Calu3 (cell line): ENCODE measurements at regions not wholly inside any gene's neighbourhood (a gene's known extent, or its start where the extent isn't known, plus 50 kb on each side); places are given as distances from the start of the nearest gene placed in this dataset.

Source experiments
- BruUV-seq: library from RNA; stranded (reverse); fragments of 400-500 nt; replicated peaks from 2 replicates; lab custom pipeline; 2021; lab: Mats Ljungman, UMichigan
- CTCF ChIA-PET: fragments of 300-600 bp; sonication (Branson Sonifier 250); formaldehyde crosslinking; loops from one replicate; lab custom pipeline; 2022; ENCODE audit warnings: antibody characterized with exemption; lab: Charles Lee
- DNase-seq: peaks from one replicate; pipeline ENCODE4 v3.0.0; 2022
- H3K27ac Mint-ChIP-seq: one replicate; pipeline ENCODE4 v1.8.0; 2022; ENCODE audit warnings: mixed read lengths; ENCODE audit not compliant: unreplicated experiment
- H3K27me3 Mint-ChIP-seq: one replicate; pipeline ENCODE4 v1.8.0; 2022; ENCODE audit warnings: mixed read lengths; ENCODE audit not compliant: unreplicated experiment
- H3K36me3 Mint-ChIP-seq: one replicate; pipeline ENCODE4 v1.8.0; 2022; ENCODE audit warnings: mild to moderate bottlenecking, moderate library complexity, mixed read lengths; ENCODE audit not compliant: insufficient read depth, unreplicated experiment
- H3K4me1 Mint-ChIP-seq: one replicate; pipeline ENCODE4 v1.8.0; 2022; ENCODE audit warnings: mild to moderate bottlenecking, low read depth, mixed read lengths; ENCODE audit not compliant: unreplicated experiment
- H3K4me3 Mint-ChIP-seq: one replicate; pipeline ENCODE4 v1.8.0; 2022; ENCODE audit warnings: mild to moderate bottlenecking, low read depth, moderate library complexity, mixed read lengths; ENCODE audit not compliant: unreplicated experiment
- H3K9me3 Mint-ChIP-seq: one replicate; pipeline ENCODE4 v1.8.0; 2022; ENCODE audit warnings: low read depth, mixed read lengths; ENCODE audit not compliant: unreplicated experiment
- intact Hi-C: fragments of 100-400 bp; cut with micrococcal nuclease; formaldehyde crosslinking; loops from one replicate; pipeline ENCODE4 v1.10.0; 2022; ENCODE audit not compliant: unreplicated experiment
- TF ChIP-seq, protein P1 (sequence below): fragments of 200-600 bp; IDR thresholded peaks from one replicate; pipeline ENCODE4 v1.8.0; 2022; ENCODE audit warnings: antibody characterized with exemption; ENCODE audit not compliant: unreplicated experiment

DNA sequence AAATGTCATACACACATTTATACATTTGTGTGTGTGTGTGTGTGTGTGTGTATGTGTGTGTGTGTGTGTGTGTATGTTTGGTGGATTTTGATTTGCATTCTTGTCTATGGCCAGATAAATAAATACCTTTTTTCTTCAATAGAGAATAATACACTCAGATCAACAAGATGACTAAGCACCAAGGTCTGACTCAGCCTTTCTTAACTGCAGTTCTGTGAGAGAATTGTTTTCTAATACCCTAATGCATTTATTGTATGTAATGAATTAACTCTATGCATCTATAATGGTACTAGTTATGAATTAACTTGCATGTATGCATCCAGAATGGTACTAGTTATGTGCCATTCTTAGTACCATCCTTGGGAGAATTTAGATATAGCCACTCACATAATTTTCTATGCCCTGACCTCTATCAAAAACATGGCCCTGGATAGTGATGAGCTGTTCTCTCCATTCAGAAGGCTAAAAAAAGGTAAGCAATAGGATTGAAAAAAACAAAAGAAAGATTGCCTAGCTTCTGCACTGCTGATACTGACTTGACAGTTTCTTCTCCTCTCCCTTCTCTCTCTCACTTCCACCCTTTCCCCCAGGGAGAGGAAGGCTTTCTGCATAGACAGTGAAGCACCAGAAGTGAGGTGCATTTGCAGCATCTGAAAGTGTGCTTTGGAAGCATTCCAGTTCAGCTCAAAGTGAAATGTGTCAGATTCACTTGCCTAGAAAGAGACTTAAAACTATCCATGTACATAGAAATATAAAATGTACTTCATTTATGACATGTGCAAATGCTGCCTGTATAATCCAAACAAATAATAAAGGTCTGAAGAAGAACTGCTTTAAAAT is 55.1 kb upstream of the CCDC112 start:
- Mint-ChIP-seq H3K27ac (peak overlapping the region; percentile 38), H3K9me3 (no peaks in the 10 kb centered on the region), H3K4me3 (no peak overlapping the region), H3K4me1 (peaks cover 60% of the 10 kb centered on the region), H3K27me3 (no peaks in the 10 kb centered on the region), H3K36me3 (no peaks in the 10 kb centered on the region)
- TF ChIP-seq, protein P1, sequence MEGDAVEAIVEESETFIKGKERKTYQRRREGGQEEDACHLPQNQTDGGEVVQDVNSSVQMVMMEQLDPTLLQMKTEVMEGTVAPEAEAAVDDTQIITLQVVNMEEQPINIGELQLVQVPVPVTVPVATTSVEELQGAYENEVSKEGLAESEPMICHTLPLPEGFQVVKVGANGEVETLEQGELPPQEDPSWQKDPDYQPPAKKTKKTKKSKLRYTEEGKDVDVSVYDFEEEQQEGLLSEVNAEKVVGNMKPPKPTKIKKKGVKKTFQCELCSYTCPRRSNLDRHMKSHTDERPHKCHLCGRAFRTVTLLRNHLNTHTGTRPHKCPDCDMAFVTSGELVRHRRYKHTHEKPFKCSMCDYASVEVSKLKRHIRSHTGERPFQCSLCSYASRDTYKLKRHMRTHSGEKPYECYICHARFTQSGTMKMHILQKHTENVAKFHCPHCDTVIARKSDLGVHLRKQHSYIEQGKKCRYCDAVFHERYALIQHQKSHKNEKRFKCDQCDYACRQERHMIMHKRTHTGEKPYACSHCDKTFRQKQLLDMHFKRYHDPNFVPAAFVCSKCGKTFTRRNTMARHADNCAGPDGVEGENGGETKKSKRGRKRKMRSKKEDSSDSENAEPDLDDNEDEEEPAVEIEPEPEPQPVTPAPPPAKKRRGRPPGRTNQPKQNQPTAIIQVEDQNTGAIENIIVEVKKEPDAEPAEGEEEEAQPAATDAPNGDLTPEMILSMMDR = no peak
- BruUV-seq = no TSS peak
- DNase-seq = no peak
- intact Hi-C loops = no loop called here
- CTCF ChIA-PET = no interaction called here

DNA sequence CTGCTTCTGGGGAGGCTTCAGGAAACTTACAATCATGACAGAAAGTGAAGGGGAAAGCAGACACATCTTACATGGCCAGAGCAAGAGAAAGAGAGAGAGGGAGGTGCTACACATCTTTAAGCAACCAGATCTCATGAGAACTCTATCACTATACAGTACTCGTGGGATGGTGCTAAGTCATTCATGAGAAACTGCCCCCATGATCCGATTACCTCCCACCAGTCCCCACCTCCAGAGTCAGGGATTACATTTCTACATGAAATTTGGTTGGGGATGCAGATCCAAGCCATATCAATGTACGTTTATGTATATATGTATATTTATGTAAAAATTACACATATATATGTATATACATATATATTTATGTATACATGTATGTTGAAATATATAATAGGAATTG is 54.4 kb upstream of the CCDC112 start:
- no peaks in the 10 kb centered on the region for H3K36me3 Mint-ChIP-seq
- CTCF ChIA-PET = no interaction called here
- DNase-seq = no peak
- no peak overlapping the region for H3K4me3 Mint-ChIP-seq
- no peaks in the 10 kb centered on the region for H3K27me3 Mint-ChIP-seq
- H3K27ac Mint-ChIP-seq = no peak overlapping the region
- peaks cover 5% of the 10 kb centered on the region for H3K9me3 Mint-ChIP-seq
- no TSS peak for BruUV-seq
- TF ChIP-seq, protein P1 = no peak
- H3K4me1 Mint-ChIP-seq = peaks cover 56% of the 10 kb centered on the region
- intact Hi-C loops = no loop called here

DNA sequence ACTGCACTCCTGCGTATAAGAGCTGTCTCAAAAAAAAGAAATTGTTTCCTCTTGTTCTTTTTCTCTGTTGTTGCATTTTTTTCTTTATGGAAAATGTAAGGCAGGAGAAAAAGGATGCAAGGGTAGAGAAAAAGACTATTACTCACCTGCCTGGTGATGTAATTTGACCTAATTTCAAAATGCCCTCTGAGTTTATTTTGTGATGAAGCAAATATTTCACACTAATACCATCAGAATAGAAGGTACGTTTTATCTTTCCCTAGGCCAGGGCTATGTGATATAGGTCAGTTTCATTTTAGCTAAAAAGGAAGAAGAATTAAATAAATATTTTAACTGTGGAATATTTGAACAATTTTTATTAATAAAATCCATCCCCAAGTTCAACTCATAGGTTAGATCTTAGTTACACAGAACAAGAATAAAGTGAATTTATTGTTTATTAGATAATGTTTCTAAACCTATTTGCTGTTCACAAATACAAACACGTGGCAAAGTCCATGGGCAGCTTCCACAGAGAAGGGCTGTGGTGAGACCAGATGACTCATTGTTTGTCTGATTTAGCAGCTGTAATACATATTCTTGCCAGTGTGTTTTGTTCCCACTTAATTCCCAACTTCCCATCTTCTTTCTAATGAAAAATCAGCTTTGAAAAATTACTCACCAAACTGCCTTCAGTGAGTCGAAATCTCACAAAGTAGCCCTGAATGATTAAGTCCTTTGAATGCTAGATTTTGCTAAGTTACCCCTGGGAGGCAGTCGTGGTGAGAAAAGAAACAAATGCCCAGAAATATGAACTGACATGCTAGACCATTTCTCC is 52.8 kb upstream of the CCDC112 start:
- H3K27ac Mint-ChIP-seq = peak overlapping the region; percentile 76
- intact Hi-C loops = no loop called here
- H3K27me3 Mint-ChIP-seq = no peaks in the 10 kb centered on the region
- DNase-seq = peak; percentile 47
- H3K36me3 Mint-ChIP-seq = no peaks in the 10 kb centered on the region
- peaks cover 5% of the 10 kb centered on the region for H3K9me3 Mint-ChIP-seq
- no peak overlapping the region for H3K4me3 Mint-ChIP-seq
- TF ChIP-seq, protein P1 = no peak
- CTCF ChIA-PET = interaction anchor here (0.8 to 1.0 kb wide), 2 partner anchors 53 to 173 kb away, joined by 3 read pairs; partner anchors contain the start of gene CCDC112
- no TSS peak for BruUV-seq
- H3K4me1 Mint-ChIP-seq = peaks cover 50% of the 10 kb centered on the region

DNA sequence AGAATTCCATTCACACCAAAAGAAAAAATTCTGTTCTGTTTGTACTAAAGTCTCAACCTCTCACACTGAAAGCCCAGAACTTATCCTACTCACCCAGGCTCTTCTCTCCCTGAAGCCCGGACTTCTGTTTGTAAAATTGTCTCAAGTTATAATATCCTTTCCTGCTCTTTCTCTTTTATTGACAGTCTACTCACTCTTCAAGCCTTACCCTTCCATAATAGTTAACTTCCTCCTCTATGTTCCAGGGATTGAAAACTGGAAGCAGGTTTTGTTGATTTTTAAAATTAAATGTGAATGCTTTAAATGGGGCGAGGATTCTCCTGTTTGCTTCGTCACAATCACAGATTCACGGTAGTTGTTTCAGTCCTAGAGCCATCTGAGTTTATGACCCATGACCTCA is 51.7 kb upstream of the CCDC112 start:
- Mint-ChIP-seq H3K4me1 (peaks cover 49% of the 10 kb centered on the region), H3K4me3 (no peak overlapping the region), H3K27me3 (no peaks in the 10 kb centered on the region), H3K9me3 (peaks cover 5% of the 10 kb centered on the region), H3K27ac (peak overlapping the region; percentile 76), H3K36me3 (no peaks in the 10 kb centered on the region)
- DNase-seq = no peak
- no TSS peak for BruUV-seq
- CTCF ChIA-PET = no interaction called here
- TF ChIP-seq, protein P1 = no peak
- intact Hi-C loops = no loop called here
